GM23338 (cell line): ENCODE measurements at regions not wholly inside any gene's neighbourhood (a gene's known extent, or its start where the extent isn't known, plus 50 kb on each side); places are given as distances from the start of the nearest gene placed in this dataset.
"Not testable (repeated sequence)": the region's sequence is repeated elsewhere in the genome, so short reads cannot be mapped to it uniquely, and the experiment has no call there.

Experiments
- ATAC-seq: fragments of 200-7000 bp; cut with Tn5 transposase; 3 replicates; pipeline ENCODE4 v1.9.1; 2020
- DNase-seq: peaks from one replicate; pipeline ENCODE4 v3.0.0-alpha.2; 2015; ENCODE audit warnings: low spot score
- H2AFZ ChIP-seq: fragments of 200-600 bp; sonication (generic); 2 replicates; pipeline ENCODE4 v1.8.0; 2016; ENCODE audit warnings: antibody characterized with exemption, mild to moderate bottlenecking, moderate library complexity
- H3F3A ChIP-seq: fragments of 200-600 bp; sonication (generic); replicated peaks from 2 replicates; pipeline ENCODE4 v1.8.0; 2017; ENCODE audit warnings: antibody characterized with exemption, mixed run types, low read depth
- H3K27ac ChIP-seq: fragments of 200-600 bp; sonication (generic); 2 replicates; pipeline ENCODE4 v1.6.1; 2016; ENCODE audit warnings: low read depth
- H3K27me3 ChIP-seq: fragments of 200-600 bp; sonication (generic); 2 replicates; pipeline ENCODE4 v1.8.0; 2016; ENCODE audit warnings: mild to moderate bottlenecking, mixed run types, moderate library complexity; ENCODE audit not compliant: insufficient read depth
- H3K36me3 ChIP-seq: fragments of 200-600 bp; sonication (generic); 2 replicates; pipeline ENCODE4 v1.8.0; 2016; ENCODE audit warnings: mild to moderate bottlenecking; ENCODE audit not compliant: insufficient read depth
- H3K4me1 ChIP-seq: fragments of 200-600 bp; sonication (generic); 2 replicates; pipeline ENCODE4 v1.8.0; 2016; ENCODE audit warnings: mild to moderate bottlenecking, moderate library complexity; ENCODE audit not compliant: insufficient read depth
- H3K4me2 ChIP-seq: fragments of 200-600 bp; sonication (generic); 2 replicates; pipeline ENCODE4 v1.7.1; 2017; ENCODE audit warnings: mixed run types
- H3K4me3 ChIP-seq: fragments of 200-600 bp; sonication (generic); 2 replicates; pipeline ENCODE4 v1.6.1; 2016; ENCODE audit warnings: mixed run types
- H3K79me2 ChIP-seq: fragments of 200-600 bp; sonication (generic); replicated peaks from 2 replicates; pipeline ENCODE4 v1.8.0; 2017; ENCODE audit warnings: mild to moderate bottlenecking; ENCODE audit not compliant: insufficient read depth
- H3K9me2 ChIP-seq: fragments of 200-600 bp; sonication (generic); 2 replicates; pipeline ENCODE4 v1.8.0; 2017; ENCODE audit not compliant: insufficient read depth
- H4K20me1 ChIP-seq: fragments of 200-600 bp; sonication (generic); replicated peaks from 2 replicates; pipeline ENCODE4 v1.8.0; 2017; ENCODE audit warnings: mild to moderate bottlenecking; ENCODE audit not compliant: insufficient read depth
- H3K27ac Mint-ChIP-seq: 2 replicates; pipeline ENCODE4 v1.8.0; 2020; ENCODE audit warnings: inconsistent platforms, mild to moderate bottlenecking, moderate library complexity, mixed read lengths
- H3K27me3 Mint-ChIP-seq: 3 replicates; pipeline ENCODE4 v1.8.0; 2022; ENCODE audit warnings: low read depth, mild to moderate bottlenecking, moderate library complexity, mixed read lengths, inconsistent platforms; ENCODE audit not compliant: insufficient read depth, poor library complexity
- H3K36me3 Mint-ChIP-seq: 3 replicates; pipeline ENCODE4 v1.8.0; 2021; ENCODE audit warnings: low read depth, mild to moderate bottlenecking, inconsistent platforms, moderate library complexity, mixed read lengths
- H3K4me1 Mint-ChIP-seq: 3 replicates; pipeline ENCODE4 v1.8.0; 2020; ENCODE audit warnings: mild to moderate bottlenecking, inconsistent platforms, mixed read lengths
- H3K4me3 Mint-ChIP-seq: 3 replicates; pipeline ENCODE4 v1.8.0; 2021; ENCODE audit warnings: moderate library complexity, mild to moderate bottlenecking, inconsistent platforms, mixed read lengths
- H3K9me3 Mint-ChIP-seq: 3 replicates; pipeline ENCODE4 v1.8.0; 2020; ENCODE audit warnings: moderate library complexity, mild to moderate bottlenecking, inconsistent platforms, mixed read lengths
- CREB1 ChIP-seq: fragments of 250-450 bp; sonication (Bioruptor Pico); IDR thresholded peaks from 2 replicates; pipeline ENCODE4 v1.5.0; 2020; ENCODE audit warnings: low read depth, mild to moderate bottlenecking, moderate library complexity
- CTCF ChIP-seq, 2 experiments: fragments of 200-600 bp in 1 of 2; sonication (generic) in 1 of 2; conservative IDR thresholded peaks; 2 replicates each; pipeline versions ENCODE4 v1.5.1 to v1.6.1; 2016 to 2017; ENCODE audit warnings: antibody characterized with exemption in 2 of 2, low read depth in 2 of 2, mild to moderate bottlenecking in 2 of 2, moderate library complexity in 1 of 2
- ETS1 ChIP-seq: IDR thresholded peaks from 2 replicates; pipeline ENCODE4 v1.6.1; 2016; ENCODE audit warnings: antibody characterized with exemption
- EZH2phosphoT487 ChIP-seq: fragments of 200-600 bp; sonication (generic); IDR thresholded peaks from one replicate; pipeline ENCODE4 v1.8.1; 2018; ENCODE audit warnings: antibody characterized with exemption; ENCODE audit not compliant: unreplicated experiment
- JUNB ChIP-seq: IDR thresholded peaks from one replicate; pipeline ENCODE4 v1.6.1; 2016; ENCODE audit warnings: antibody characterized with exemption; ENCODE audit not compliant: unreplicated experiment
- NANOG ChIP-seq: IDR thresholded peaks from 2 replicates; pipeline ENCODE4 v1.6.1; 2016; ENCODE audit warnings: antibody characterized with exemption, borderline replicate concordance
- ZNF114 ChIP-seq: fragments of 250-450 bp; sonication (Bioruptor Pico); IDR thresholded peaks from 2 replicates; pipeline ENCODE4 v1.5.0; 2020; ENCODE audit warnings: mild to moderate bottlenecking, moderate library complexity
- ZNF331 ChIP-seq: fragments of 250-450 bp; sonication (Bioruptor Pico); IDR thresholded peaks from 2 replicates; pipeline ENCODE4 v1.5.0; 2020; ENCODE audit warnings: low read depth, mild to moderate bottlenecking, moderate library complexity

GRCh38 chr2:16235747-16236146 is 295.4 kb downstream of the MYCN start:
- peaks cover 26% of the 10 kb centered on the region for H3K4me1 Mint-ChIP-seq
- Histone ChIP-seq H4K20me1 (no peaks in the 10 kb centered on the region), H3K4me2 (peak overlapping the region; percentile 56), H3F3A (no peaks in the 10 kb centered on the region), H3K27ac (0 out of 2 replicates have a peak overlapping the region, but pooled peaks have one; percentile 63), H3K4me3 (peak overlapping the region; percentile 18; the same call in 1 of the 2 replicates), H3K27me3 (no peaks in the 10 kb centered on the region), H3K79me2 (no peaks in the 10 kb centered on the region), H3K9me2 (peaks cover 10% of the 10 kb centered on the region; the same call in 1 of the 2 replicates), H3K36me3 (no peaks in the 10 kb centered on the region), H2AFZ (peak overlapping the region; percentile 18; the same call in 1 of the 2 replicates), H3K4me1 (peaks cover 21% of the 10 kb centered on the region)
- H3K27ac Mint-ChIP-seq: peak overlapping the region; percentile 86; the same call in 1 of the 2 replicates
- peak overlapping the region; percentile 49; the same call in 2 of the 3 replicates for H3K4me3 Mint-ChIP-seq
- no peak for TF ChIP-seq ETS1
- TF ChIP-seq NANOG: peak; percentile 82
- no peak for TF ChIP-seq EZH2phosphoT487
- no peak for TF ChIP-seq JUNB
- no peak for TF ChIP-seq CREB1 (CRISPR knock-in tag)
- no peaks in the 10 kb centered on the region for H3K27me3 Mint-ChIP-seq
- peaks cover 9% of the 10 kb centered on the region; the same call in 2 of the 3 replicates for H3K9me3 Mint-ChIP-seq
- peaks cover 5% of the 10 kb centered on the region; the same call in 2 of the 3 replicates for H3K36me3 Mint-ChIP-seq
- ATAC-seq (no peak), DNase-seq (no peak)

GRCh38 chr2:16235291-16235690 is 294.9 kb downstream of the MYCN start:
- Histone ChIP-seq H3K9me2 (peaks cover 10% of the 10 kb centered on the region; the same call in 1 of the 2 replicates), H3K4me3 (peak overlapping the region; percentile 18; the same call in 1 of the 2 replicates), H3K27ac (peak overlapping the region; percentile 63; the same call in 1 of the 2 replicates), H3K4me1 (peaks cover 21% of the 10 kb centered on the region), H2AFZ (peak overlapping the region; percentile 18; the same call in 1 of the 2 replicates), H3K4me2 (peak overlapping the region; percentile 56)
- not testable (repeated sequence) for H3K27me3 ChIP-seq, DNase-seq, H3K9me3 Mint-ChIP-seq, H3K79me2 ChIP-seq, H4K20me1 ChIP-seq, H3F3A ChIP-seq, H3K27me3 Mint-ChIP-seq, H3K36me3 ChIP-seq, ATAC-seq, H3K36me3 Mint-ChIP-seq
- peaks cover 26% of the 10 kb centered on the region for H3K4me1 Mint-ChIP-seq
- peak overlapping the region; percentile 49 for H3K4me3 Mint-ChIP-seq
- H3K27ac Mint-ChIP-seq: peak overlapping the region; percentile 86

- Mint-ChIP-seq H3K4me3 (no peak overlapping the region), H3K27me3 (no peaks in the 10 kb centered on the region), H3K4me1 (peaks cover 27% of the 10 kb centered on the region), H3K9me3 (peaks cover 4% of the 10 kb centered on the region; the same call in 1 of the 3 replicates), H3K27ac (no peak overlapping the region), H3K36me3 (no peaks in the 10 kb centered on the region)
- no peak overlapping the region for H3K27ac ChIP-seq
- no peaks in the 10 kb centered on the region for H3F3A ChIP-seq
- no peaks in the 10 kb centered on the region for H3K79me2 ChIP-seq
- no peak overlapping the region for H3K4me3 ChIP-seq
- no peaks in the 10 kb centered on the region for H3K36me3 ChIP-seq
- peak overlapping the region; percentile 70 for H2AFZ ChIP-seq
- no peaks in the 10 kb centered on the region for H4K20me1 ChIP-seq
- ATAC-seq (no peak), DNase-seq (no peak)
- H3K4me2 ChIP-seq: no peak overlapping the region
- H3K4me1 ChIP-seq: peaks cover 14% of the 10 kb centered on the region
- H3K27me3 ChIP-seq: no peaks in the 10 kb centered on the region
- no peaks in the 10 kb centered on the region for H3K9me2 ChIP-seq
- TF ChIP-seq ZNF114 (CRISPR knock-in tag) (no peak), CTCF (conservative IDR thresholded peaks at IDR 0.05; ENCODE audit: low read depth in 2 of 2) (no peak), ZNF331 (CRISPR knock-in tag) (no peak)
Measured at GRCh38 chr2:16228951-16229350, 288.6 kb downstream of the MYCN start.
